ENCODE measurements at regions not wholly inside any gene's neighbourhood (a gene's known extent, or its start where the extent isn't known, plus 50 kb on each side); places are given as distances from the start of the nearest gene placed in this dataset.
"Not testable (repeated sequence)": the region's sequence is repeated elsewhere in the genome, so short reads cannot be mapped to it uniquely, and the experiment has no call there.

DNA sequence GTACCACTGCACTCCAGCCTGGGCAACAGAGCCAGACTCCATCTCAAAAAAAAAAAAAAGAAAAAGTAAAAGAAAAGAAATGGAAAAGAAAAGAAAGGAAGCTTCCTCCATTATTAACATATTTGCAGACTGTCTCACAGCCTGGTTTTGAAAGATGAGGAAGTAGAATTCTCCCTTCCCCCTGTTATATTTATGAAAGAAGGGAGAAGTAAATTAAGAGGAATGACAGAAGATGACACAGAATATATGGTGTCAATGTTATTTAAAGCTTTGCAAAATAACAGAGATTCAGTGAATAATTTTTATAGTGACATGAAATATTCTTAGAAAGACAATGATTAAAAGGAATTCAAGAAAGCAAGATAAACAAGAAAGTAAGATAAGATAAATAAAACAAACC is 83.7 kb upstream of the PRSS16 start:
- TF ChIP-seq, protein P1, sequence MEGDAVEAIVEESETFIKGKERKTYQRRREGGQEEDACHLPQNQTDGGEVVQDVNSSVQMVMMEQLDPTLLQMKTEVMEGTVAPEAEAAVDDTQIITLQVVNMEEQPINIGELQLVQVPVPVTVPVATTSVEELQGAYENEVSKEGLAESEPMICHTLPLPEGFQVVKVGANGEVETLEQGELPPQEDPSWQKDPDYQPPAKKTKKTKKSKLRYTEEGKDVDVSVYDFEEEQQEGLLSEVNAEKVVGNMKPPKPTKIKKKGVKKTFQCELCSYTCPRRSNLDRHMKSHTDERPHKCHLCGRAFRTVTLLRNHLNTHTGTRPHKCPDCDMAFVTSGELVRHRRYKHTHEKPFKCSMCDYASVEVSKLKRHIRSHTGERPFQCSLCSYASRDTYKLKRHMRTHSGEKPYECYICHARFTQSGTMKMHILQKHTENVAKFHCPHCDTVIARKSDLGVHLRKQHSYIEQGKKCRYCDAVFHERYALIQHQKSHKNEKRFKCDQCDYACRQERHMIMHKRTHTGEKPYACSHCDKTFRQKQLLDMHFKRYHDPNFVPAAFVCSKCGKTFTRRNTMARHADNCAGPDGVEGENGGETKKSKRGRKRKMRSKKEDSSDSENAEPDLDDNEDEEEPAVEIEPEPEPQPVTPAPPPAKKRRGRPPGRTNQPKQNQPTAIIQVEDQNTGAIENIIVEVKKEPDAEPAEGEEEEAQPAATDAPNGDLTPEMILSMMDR (IDR thresholded peaks at IDR 0.05; ENCODE audit: low read length, missing control alignments): no peak
- H3K4me3 ChIP-seq (replicated peaks; ENCODE audit: low read depth, low read length): no peak overlapping the region
- DNase-seq (ENCODE audit: low read depth): no peak

DNA sequence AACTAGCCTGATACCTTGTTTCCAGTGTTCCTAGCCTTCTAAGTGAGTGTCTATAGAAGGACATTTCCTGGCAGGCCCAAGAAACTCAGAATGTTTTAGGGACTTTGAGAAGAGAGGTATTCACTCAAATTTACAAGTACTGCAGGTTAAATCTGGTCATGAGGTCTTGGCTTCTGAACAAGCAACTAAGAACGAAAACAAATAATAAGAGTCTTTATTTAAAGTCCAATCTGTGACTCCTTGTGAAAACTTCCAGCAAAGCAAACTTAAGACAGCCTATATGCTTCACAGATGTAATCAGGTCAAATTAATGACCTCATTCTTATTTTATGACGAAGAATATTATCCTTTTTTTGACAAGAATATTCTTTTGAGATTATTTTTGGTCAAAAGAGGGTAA is 79.4 kb upstream of the PRSS16 start:
- DNase-seq (ENCODE audit: low read depth): no peak
- H3K4me3 ChIP-seq (replicated peaks; ENCODE audit: low read depth, low read length): no peak overlapping the region
- TF ChIP-seq, protein P1 (IDR thresholded peaks at IDR 0.05; ENCODE audit: low read length, missing control alignments): no peak

DNA sequence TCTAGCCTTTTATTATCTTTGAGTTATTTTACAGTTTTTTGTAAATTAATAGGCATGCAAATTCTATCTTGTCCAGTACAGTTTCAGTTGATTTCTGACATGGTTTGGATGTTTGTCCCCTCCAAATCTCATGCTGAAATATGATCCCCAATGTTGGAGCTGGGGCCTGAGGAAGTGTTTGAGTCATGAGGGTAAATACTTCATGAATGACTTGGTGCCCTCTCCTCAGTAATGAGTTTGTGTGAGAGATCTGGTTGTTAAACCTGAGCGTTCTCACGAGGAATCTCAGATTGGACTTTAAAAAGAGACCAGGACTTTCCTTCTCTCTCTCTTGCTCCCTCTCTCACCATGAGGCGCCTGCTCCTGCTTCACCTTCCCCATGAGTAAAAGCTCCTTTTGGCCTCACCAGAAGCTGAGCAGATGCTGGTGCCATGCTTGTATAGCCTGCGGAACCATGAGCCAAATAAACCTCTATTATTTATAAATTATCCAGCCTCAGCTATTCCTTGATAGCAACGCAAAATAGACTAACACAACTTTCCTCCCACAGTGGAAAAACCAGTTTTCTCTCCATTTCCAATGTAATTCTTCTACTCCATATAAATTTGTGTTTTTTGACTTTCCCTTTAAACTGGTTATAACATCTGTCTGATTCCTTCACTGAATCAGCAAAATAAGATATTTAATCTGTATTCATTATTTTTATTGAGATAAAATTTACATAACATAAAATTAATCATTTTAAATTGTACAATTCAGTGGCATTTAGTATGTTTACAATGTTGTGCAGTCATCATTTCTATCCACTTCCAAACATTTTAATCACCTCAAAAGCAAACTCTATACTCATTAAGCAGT is 78.7 kb upstream of the PRSS16 start:
- peak; percentile 54 for DNase-seq (ENCODE audit: low read depth)
- TF ChIP-seq, protein P1 (IDR thresholded peaks at IDR 0.05; ENCODE audit: low read length, missing control alignments): no peak
- no peak overlapping the region for H3K4me3 ChIP-seq (replicated peaks; ENCODE audit: low read depth, low read length)

DNA sequence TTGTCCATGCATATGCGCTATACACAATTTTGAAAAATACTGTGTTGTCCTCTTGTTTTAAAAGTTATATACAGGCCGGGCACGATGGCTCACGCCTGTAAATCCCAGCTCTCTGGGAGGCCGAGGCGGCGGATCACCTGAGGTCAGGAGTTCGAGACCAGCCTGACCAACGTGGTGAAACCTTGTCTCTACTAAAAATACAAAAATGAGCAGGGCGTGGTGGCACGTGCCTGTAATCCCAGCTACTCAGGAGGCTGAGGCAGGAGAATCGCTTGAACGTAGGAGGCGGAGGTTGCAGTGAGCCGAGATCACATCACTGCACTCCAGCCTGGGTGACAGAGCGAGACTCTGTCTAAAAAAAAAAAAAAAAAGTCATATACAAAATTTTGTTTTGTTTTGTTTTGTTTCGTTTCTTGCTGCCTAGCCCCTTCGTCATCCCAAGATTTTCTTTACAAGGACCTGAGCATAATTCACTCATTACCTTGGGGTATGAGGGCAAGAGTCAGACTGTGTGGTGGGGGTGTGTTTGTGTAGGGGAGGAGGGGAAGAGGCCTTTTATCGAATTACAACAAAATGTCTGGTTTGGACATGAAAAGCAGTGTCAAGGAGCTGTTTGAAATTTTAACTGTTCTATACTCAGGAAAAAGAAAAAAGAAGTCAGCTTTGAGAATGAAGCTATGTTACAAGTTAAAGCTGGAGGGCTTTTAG is 74.8 kb upstream of the PRSS16 start:
- not testable (repeated sequence) for DNase-seq (ENCODE audit: low read depth); H3K4me3 ChIP-seq (replicated peaks; ENCODE audit: low read depth, low read length)

DNA sequence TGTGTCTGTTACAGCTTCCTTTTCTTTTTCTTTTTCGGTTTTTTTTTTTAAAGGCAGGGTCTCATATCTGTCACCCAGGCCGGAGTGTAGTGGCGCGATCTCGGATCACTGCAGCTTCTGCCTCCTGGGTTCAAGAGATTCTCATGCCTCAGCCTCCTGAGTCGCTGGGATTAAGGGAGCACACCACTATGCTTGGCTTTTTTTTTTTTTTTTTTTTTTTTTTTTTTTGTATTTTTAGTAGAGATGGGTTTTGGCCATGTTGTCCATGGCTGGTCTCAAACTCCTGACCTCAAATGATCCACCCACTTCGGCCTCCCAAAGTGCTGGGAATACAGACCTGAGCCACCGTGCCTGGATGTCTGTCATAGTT is 74.3 kb upstream of the PRSS16 start:
- not testable (repeated sequence) for DNase-seq (ENCODE audit: low read depth); H3K4me3 ChIP-seq (replicated peaks; ENCODE audit: low read depth, low read length)

DNA sequence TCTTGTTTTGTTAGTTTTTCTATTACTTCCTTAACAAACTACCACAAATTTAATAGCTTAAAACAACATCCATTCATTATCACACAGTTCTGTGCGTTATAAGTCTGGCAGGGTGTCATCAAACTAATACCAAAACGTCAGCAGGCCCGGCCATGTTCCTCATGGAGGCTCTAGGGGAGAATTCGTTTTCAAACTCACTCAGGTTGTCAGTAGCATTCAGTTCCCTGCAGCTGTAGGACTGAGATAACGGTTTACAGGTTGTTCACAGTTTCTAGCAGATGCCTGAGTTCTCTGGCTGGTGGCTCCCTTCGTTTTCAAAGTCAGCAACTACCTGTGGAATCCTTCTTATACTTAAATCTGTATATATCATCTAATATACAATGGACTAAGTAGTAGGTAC is 72.5 kb upstream of the PRSS16 start:
- TF ChIP-seq, protein P1 (IDR thresholded peaks at IDR 0.05; ENCODE audit: low read length, missing control alignments): no peak
- DNase-seq (ENCODE audit: low read depth): no peak

DNA sequence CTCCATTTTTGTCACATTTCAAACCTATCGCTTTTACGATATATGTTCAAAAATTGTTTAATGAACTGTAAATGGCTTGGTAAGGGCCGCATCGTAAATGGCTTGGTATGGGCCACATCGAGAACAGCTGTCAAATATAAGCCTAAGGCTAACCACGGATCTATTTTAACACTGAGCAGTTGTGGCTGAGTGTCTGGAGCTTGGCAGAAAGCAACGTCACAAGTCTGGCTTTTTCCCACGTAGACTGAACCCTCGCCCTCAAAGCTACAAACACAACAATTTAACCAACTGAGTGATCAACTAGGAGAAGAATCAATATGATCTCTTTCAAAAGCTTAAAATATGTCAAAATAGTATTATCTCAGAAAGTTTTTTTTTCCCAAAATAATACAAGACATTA is 71.4 kb upstream of the PRSS16 start:
- TF ChIP-seq, protein P1 (IDR thresholded peaks at IDR 0.05; ENCODE audit: low read length, missing control alignments): no peak
- DNase-seq (ENCODE audit: low read depth): peak; percentile 17
- H3K4me3 ChIP-seq (replicated peaks; ENCODE audit: low read depth, low read length): no peak overlapping the region

More for the DNA sequence above, 72.5 kb upstream of the PRSS16 start:
- H3K4me3 ChIP-seq (replicated peaks; ENCODE audit: low read depth, low read length): no peak overlapping the region
